ENCODE measurements at regions not wholly inside any gene's neighbourhood (a gene's known extent, or its start where the extent isn't known, plus 50 kb on each side); places are given as distances from the start of the nearest gene placed in this dataset.

GRCh38 chr5:125484272-125484741, 737.9 kb upstream of the ZNF608 start (continued):
- TF ChIP-seq HES2 (IDR thresholded peaks at IDR 0.05): peak; percentile 53; the same call in 1 of the 2 replicates
- TF ChIP-seq CBX2 (IDR thresholded peaks at IDR 0.05; ENCODE audit: borderline replicate concordance, low read depth): no peak
- no peak for TF ChIP-seq RNF2 (IDR thresholded peaks at IDR 0.05; ENCODE audit: borderline replicate concordance, low read depth)
- TF ChIP-seq JUN (IDR thresholded peaks at IDR 0.05): peak; percentile 37 to 69; a peak in 3 of 5 replicates
- TF ChIP-seq, protein P1, sequence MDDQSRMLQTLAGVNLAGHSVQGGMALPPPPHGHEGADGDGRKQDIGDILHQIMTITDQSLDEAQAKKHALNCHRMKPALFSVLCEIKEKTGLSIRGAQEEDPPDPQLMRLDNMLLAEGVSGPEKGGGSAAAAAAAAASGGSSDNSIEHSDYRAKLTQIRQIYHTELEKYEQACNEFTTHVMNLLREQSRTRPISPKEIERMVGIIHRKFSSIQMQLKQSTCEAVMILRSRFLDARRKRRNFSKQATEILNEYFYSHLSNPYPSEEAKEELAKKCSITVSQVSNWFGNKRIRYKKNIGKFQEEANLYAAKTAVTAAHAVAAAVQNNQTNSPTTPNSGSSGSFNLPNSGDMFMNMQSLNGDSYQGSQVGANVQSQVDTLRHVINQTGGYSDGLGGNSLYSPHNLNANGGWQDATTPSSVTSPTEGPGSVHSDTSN (IDR thresholded peaks at IDR 0.05): peak; percentile 70; the same call in 1 of the 2 replicates
- TF ChIP-seq FOSL2 (IDR thresholded peaks at IDR 0.05): peak; percentile 73
- peak; percentile 58 for TF ChIP-seq FOSL2 (CRISPR knock-in tag; IDR thresholded peaks at IDR 0.05)
- peak; percentile 64 to 72; a peak in 4 of 5 replicates for TF ChIP-seq EP300 (IDR thresholded peaks at IDR 0.05)
- TF ChIP-seq JUNB (IDR thresholded peaks at IDR 0.05): peak; percentile 91
- no peak for TF ChIP-seq NFE2L2 (conservative IDR thresholded peaks at IDR 0.05; ENCODE audit: low read length)

DNA sequence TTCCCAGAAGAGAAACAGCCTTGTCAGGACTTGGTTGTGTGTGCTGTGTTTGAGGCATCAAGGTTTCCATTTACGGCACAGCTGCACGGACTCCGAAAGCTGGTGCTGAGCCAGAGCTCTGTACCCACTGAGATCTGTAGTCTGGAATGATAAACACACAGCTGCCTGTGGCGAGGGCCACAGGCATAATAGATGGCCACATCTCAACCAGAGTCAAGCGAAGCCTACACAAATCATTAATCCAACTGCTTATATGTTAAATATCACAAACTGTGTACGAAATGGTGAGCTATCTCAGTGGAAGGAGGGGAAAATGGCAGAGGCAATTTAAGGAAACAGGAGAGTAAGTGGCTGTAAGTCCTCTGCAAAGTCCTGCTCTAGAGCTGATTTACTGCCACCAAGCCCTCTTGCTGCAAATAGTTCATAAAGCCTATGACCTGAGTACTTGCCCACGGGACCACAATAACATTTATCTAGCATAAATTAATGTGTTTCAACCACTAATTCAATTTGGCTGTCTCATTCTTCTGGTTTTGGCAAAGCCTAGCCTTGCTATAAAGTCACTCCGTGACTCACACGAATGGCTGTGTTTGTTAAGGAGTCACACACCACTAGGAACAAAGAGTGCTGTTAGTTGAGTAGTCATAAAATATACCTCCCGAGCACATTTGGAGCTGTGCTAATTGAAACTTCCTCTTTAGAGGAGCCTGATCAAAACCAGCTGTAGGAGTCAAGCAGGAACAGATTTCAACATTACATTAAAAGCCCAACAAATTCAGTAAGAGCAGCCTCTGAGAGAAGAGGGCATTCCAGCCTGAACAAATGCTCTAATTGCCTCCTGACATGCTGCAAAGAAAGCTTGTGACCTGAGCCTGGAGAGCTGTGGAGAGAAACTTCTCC, 738.6 kb upstream of the ZNF608 start:
- peak; percentile 43 to 71 for DNase-seq (ENCODE audit: low read depth in 1 of 2, low spot score in 1 of 2)
- FAIRE-seq: peak; percentile 68
- peaks cover 37% of the 10 kb centered on the region for H3K4me1 ChIP-seq
- no peaks in the 10 kb centered on the region for H3K9me3 ChIP-seq
- TF ChIP-seq RNF2 (IDR thresholded peaks at IDR 0.05; ENCODE audit: borderline replicate concordance, low read depth) (no peak), MAFK (IDR thresholded peaks at IDR 0.05; ENCODE audit: partially characterized antibody) (peak; percentile 15), EP300 (IDR thresholded peaks at IDR 0.05) (peak; percentile 54 to 66; a peak in 2 of 5 replicates), FOSL2 (IDR thresholded peaks at IDR 0.05) (peak; percentile 69), FOSL2 (CRISPR knock-in tag; IDR thresholded peaks at IDR 0.05) (peak; percentile 83), JUNB (IDR thresholded peaks at IDR 0.05) (peak; percentile 76), SMC3 (IDR thresholded peaks at IDR 0.05) (0 out of 3 replicates have a peak, but pooled peaks have one; percentile 11), TP53 (CRISPR knock-in tag; IDR thresholded peaks at IDR 0.05) (no peak), ZSCAN20 (CRISPR knock-in tag; IDR thresholded peaks at IDR 0.05) (no peak), RCOR1 (IDR thresholded peaks at IDR 0.05; ENCODE audit: low read depth, low read length) (no peak), CHD2 (IDR thresholded peaks at IDR 0.05; ENCODE audit: low read length, partially characterized antibody) (no peak), CEBPB (IDR thresholded peaks at IDR 0.05) (peak in 1 of 2 experiments; percentile 30; a peak in 2 of 4 replicates), NFE2L2 (conservative IDR thresholded peaks at IDR 0.05; ENCODE audit: low read length) (no peak), JUN (IDR thresholded peaks at IDR 0.05) (peak in 1 of 2 experiments; percentile 47; a peak in 3 of 5 replicates), KDM1A (IDR thresholded peaks at IDR 0.05; ENCODE audit: low read depth) (no peak), RAD21 (conservative IDR thresholded peaks at IDR 0.05 in 1 of 2, IDR thresholded peaks at IDR 0.05 in 1 of 2) (0 out of 5 replicates have a peak, but pooled peaks of 1 of the 2 experiments have one; percentile 5), ZNF302 (CRISPR knock-in tag; IDR thresholded peaks at IDR 0.05) (no peak), NPAS2 (CRISPR knock-in tag; IDR thresholded peaks at IDR 0.05; ENCODE audit: borderline replicate concordance) (no peak), EHF (CRISPR knock-in tag; IDR thresholded peaks at IDR 0.05) (no peak), GATA3 (IDR thresholded peaks at IDR 0.05; ENCODE audit: borderline replicate concordance) (peak; percentile 69; the same call in 1 of the 2 replicates)
- TF ChIP-seq, protein P2, sequence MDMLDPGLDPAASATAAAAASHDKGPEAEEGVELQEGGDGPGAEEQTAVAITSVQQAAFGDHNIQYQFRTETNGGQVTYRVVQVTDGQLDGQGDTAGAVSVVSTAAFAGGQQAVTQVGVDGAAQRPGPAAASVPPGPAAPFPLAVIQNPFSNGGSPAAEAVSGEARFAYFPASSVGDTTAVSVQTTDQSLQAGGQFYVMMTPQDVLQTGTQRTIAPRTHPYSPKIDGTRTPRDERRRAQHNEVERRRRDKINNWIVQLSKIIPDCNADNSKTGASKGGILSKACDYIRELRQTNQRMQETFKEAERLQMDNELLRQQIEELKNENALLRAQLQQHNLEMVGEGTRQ (IDR thresholded peaks at IDR 0.05): no peak
- TF ChIP-seq, protein P3, sequence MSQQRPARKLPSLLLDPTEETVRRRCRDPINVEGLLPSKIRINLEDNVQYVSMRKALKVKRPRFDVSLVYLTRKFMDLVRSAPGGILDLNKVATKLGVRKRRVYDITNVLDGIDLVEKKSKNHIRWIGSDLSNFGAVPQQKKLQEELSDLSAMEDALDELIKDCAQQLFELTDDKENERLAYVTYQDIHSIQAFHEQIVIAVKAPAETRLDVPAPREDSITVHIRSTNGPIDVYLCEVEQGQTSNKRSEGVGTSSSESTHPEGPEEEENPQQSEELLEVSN (IDR thresholded peaks at IDR 0.05; ENCODE audit: borderline replicate concordance, low read depth): no peak
- TF ChIP-seq, protein P1 (IDR thresholded peaks at IDR 0.05): 0 out of 2 replicates have a peak, but pooled peaks have one; percentile 38
- peak; percentile 92 to 94 for ATAC-seq
- POLR2A ChIA-PET: interaction anchor here (0.8 to 1.6 kb wide), 6 partner anchors 74 to 737 kb away, joined by 3 to 10 read pairs (median 5); no protein-coding TSS in a partner anchor
- under 1% methylated on average over 10 of the region's 10 CpGs for WGBS (ENCODE audit: missing lambda C conversion rate)
- peak overlapping the region; percentile 84 to 87 for H3K27ac ChIP-seq
- peak overlapping the region; percentile 95 for H3K4me2 ChIP-seq
- H3K4me3 ChIP-seq: peak overlapping the region; percentile 33; the same call in 2 of the 3 replicates
- CTCF ChIA-PET: interaction anchor here (0.8 to 1.1 kb wide), 2 partner anchors 257 to 350 kb away, joined by 3 read pairs; no protein-coding TSS in a partner anchor
